Body of pancreas (tissue), 4 donors: ENCODE measurements at regions not wholly inside any gene's neighbourhood (a gene's known extent, or its start where the extent isn't known, plus 50 kb on each side); places are given as distances from the start of the nearest gene placed in this dataset.
"Not testable (repeated sequence)": the region's sequence is repeated elsewhere in the genome, so short reads cannot be mapped to it uniquely, and the experiment has no call there.

ENCODE experiments used
- ATAC-seq: fragments of 150-250 bp; one replicate; pipeline ENCODE4 v1.9.1; 2016
- DNase-seq, 4 donors: peaks; one replicate each; pipeline ENCODE4 v3.0.0-alpha.2; 2019
- H3K27ac ChIP-seq, 4 donors: fragments of 200-600 bp; sonication (generic); 1 replicate in 3 of 4; 2 replicates in 1 of 4; pipeline versions ENCODE4 v1.5.1 to v1.6.1; 2016 to 2019; ENCODE audit warnings: mild to moderate bottlenecking in 1 of 4, mixed read lengths in 1 of 4, moderate library complexity in 1 of 4
- H3K27me3 ChIP-seq, 2 donors: fragments of 200-600 bp; sonication (generic); one replicate each; pipeline ENCODE4 v1.6.0; 2016; ENCODE audit warnings: mild to moderate bottlenecking in 1 of 2
- H3K36me3 ChIP-seq, 2 donors: fragments of 200-600 bp; sonication (generic); replicated peaks in 1 of 2; 2 replicates each; pipeline ENCODE4 v1.5.1; 2016; ENCODE audit warnings: low read depth in 2 of 2; ENCODE audit not compliant: insufficient read depth in 1 of 2
- H3K4me1 ChIP-seq: fragments of 200-600 bp; sonication (generic); one replicate; pipeline ENCODE4 v1.6.0; 2016
- H3K4me3 ChIP-seq, 2 donors: fragments of 200-600 bp; sonication (generic); 1 replicate in 1 of 2; 2 replicates in 1 of 2; pipeline ENCODE4 v1.5.1; 2016 to 2019
- H3K9me3 ChIP-seq, 3 donors: fragments of 200-600 bp; sonication (generic); 1 replicate in 2 of 3; 2 replicates in 1 of 3; pipeline ENCODE4 v1.5.1; 2016
- POLR2A ChIP-seq, 3 donors: fragments of 450-650 bp; IDR thresholded peaks; one replicate each; pipeline ENCODE4 v1.6.1; 2016; ENCODE audit warnings: antibody characterized with exemption in 3 of 3, mild to moderate bottlenecking in 2 of 3
- WGBS, 2 donors: methylation state at CpG; one replicate each; pipeline ENCODE4 v1.1.5; 2017; 5-methylcytosine and 5-hydroxymethylcytosine counted together
- intact Hi-C: fragments of 100-400 bp; cut with DNase I; formaldehyde crosslinking; loops from one replicate; pipeline ENCODE4 v1.15.1; 2023
- TF ChIP-seq, protein P1 (sequence below), 7 experiments: fragments of 450-650 bp in 4 of 7; fragments of 200-600 bp in 3 of 7; sonication (generic) in 3 of 7; IDR thresholded peaks; one replicate each; pipeline ENCODE4 v1.5.1; 2016 to 2019; ENCODE audit warnings: antibody characterized with exemption in 7 of 7

GRCh38 chr2:21372654-21373053 is 248.9 kb downstream of the TDRD15 start:
- no peaks in the 10 kb centered on the region for H3K9me3 ChIP-seq
- H3K27ac ChIP-seq, result no peak overlapping the region
- H3K27me3 ChIP-seq, result no peaks in the 10 kb centered on the region
- intact Hi-C loops, result no loop called here
- WGBS, 2 donors, result 48 to 60% methylated on average over 2 of the region's 2 CpGs
- DNase-seq (peak in 1 of 4 donors; percentile 7), ATAC-seq (no peak)
- H3K4me3 ChIP-seq, result no peak overlapping the region
- H3K4me1 ChIP-seq, result no peaks in the 10 kb centered on the region
- no peak for TF ChIP-seq POLR2A (IDR thresholded peaks at IDR 0.05)
- TF ChIP-seq, protein P1, sequence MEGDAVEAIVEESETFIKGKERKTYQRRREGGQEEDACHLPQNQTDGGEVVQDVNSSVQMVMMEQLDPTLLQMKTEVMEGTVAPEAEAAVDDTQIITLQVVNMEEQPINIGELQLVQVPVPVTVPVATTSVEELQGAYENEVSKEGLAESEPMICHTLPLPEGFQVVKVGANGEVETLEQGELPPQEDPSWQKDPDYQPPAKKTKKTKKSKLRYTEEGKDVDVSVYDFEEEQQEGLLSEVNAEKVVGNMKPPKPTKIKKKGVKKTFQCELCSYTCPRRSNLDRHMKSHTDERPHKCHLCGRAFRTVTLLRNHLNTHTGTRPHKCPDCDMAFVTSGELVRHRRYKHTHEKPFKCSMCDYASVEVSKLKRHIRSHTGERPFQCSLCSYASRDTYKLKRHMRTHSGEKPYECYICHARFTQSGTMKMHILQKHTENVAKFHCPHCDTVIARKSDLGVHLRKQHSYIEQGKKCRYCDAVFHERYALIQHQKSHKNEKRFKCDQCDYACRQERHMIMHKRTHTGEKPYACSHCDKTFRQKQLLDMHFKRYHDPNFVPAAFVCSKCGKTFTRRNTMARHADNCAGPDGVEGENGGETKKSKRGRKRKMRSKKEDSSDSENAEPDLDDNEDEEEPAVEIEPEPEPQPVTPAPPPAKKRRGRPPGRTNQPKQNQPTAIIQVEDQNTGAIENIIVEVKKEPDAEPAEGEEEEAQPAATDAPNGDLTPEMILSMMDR (IDR thresholded peaks at IDR 0.05), result peak in 1 of 7 experiments; percentile 10
- H3K36me3 ChIP-seq, result no peaks in the 10 kb centered on the region

- no peaks in the 10 kb centered on the region for H3K9me3 ChIP-seq
- DNase-seq (no peak), ATAC-seq (no peak)
- H3K36me3 ChIP-seq, result no peaks in the 10 kb centered on the region
- no peak overlapping the region for H3K4me3 ChIP-seq
- TF ChIP-seq POLR2A (IDR thresholded peaks at IDR 0.05), result no peak
- TF ChIP-seq, protein P1 (IDR thresholded peaks at IDR 0.05), result no peak
- intact Hi-C loops, result no loop called here
- H3K4me1 ChIP-seq, result no peaks in the 10 kb centered on the region
- no peak overlapping the region for H3K27ac ChIP-seq
- 49 to 68% methylated on average over 3 of the region's 3 CpGs for WGBS, 2 donors
- H3K27me3 ChIP-seq, result no peaks in the 10 kb centered on the region
These were observed 253.1 kb downstream of the TDRD15 start for GRCh38 chr2:21376864-21377263.

DNA sequence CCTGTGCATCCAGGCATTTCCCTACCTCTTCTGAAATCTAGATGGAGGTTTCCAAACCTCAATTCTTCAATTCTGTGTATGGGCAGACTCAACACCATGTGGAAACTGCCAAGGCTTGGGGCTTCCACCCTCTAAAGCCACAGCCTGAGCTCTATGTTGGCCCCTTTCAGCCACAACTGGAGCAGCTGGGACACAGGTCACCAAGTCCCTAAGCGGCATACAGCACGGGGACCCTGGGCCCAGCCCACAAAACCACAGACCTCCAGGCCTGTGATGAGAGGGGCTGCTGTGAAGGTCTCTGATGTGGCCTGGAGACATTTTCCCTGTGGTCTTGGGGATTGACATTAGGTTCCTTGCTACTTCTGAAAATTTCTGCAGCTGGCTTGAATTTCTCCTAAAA is 255.4 kb downstream of the TDRD15 start:
- 83 to 94% methylated on average over 2 of the region's 2 CpGs for WGBS, 2 donors
- Histone ChIP-seq H3K4me3 (no peak overlapping the region), H3K9me3 (no peaks in the 10 kb centered on the region), H3K4me1 (no peaks in the 10 kb centered on the region), H3K27ac (no peak overlapping the region), H3K27me3 (no peaks in the 10 kb centered on the region), H3K36me3 (no peaks in the 10 kb centered on the region)
- TF ChIP-seq POLR2A (IDR thresholded peaks at IDR 0.05), result no peak
- TF ChIP-seq, protein P1 (IDR thresholded peaks at IDR 0.05), result no peak
- no peak for DNase-seq
- intact Hi-C loops, result no loop called here
- ATAC-seq, result no peak

- H3K27me3 ChIP-seq, ATAC-seq, H3K27ac ChIP-seq, H3K9me3 ChIP-seq, H3K4me1 ChIP-seq, H3K36me3 ChIP-seq, H3K4me3 ChIP-seq, intact Hi-C loops, DNase-seq: not testable (repeated sequence)
- 67 to 71% methylated on average over 2 of the region's 2 CpGs for WGBS, 2 donors
These were observed 255.9 kb downstream of the TDRD15 start for GRCh38 chr2:21379668-21380067.

GRCh38 chr2:21381421-21381820 is 257.7 kb downstream of the TDRD15 start:
- 56 to 64% methylated on average over 4 of the region's 4 CpGs for WGBS, 2 donors

More at GRCh38 chr2:21381421-21381820, 257.7 kb downstream of the TDRD15 start:
- no peak overlapping the region for H3K27ac ChIP-seq
- no peaks in the 10 kb centered on the region for H3K27me3 ChIP-seq
- no peak for ATAC-seq
- intact Hi-C loops, result no loop called here
- H3K9me3 ChIP-seq, result no peaks in the 10 kb centered on the region
- DNase-seq, result no peak
- no peaks in the 10 kb centered on the region for H3K4me1 ChIP-seq
- TF ChIP-seq, protein P1 (IDR thresholded peaks at IDR 0.05), result no peak
- TF ChIP-seq POLR2A (IDR thresholded peaks at IDR 0.05), result no peak
- H3K36me3 ChIP-seq, result no peaks in the 10 kb centered on the region
- H3K4me3 ChIP-seq, result no peak overlapping the region
